Fibroblast of pulmonary artery (primary cell): ENCODE measurements at regions not wholly inside any gene's neighbourhood (a gene's known extent, or its start where the extent isn't known, plus 50 kb on each side); places are given as distances from the start of the nearest gene placed in this dataset.
"Not testable (repeated sequence)": the region's sequence is repeated elsewhere in the genome, so short reads cannot be mapped to it uniquely, and the experiment has no call there.

Source experiments
- DNase-seq: peaks from one replicate; pipeline ENCODE4 v3.0.0-alpha.2; 2010; ENCODE audit warnings: low read depth
- H3K4me3 ChIP-seq: replicated peaks from 2 replicates; pipeline ENCODE4 v1.5.1; 2011; ENCODE audit warnings: low read depth, mild to moderate bottlenecking, control low read depth, low read length, moderate library complexity
- TF ChIP-seq, protein P1 (sequence below): IDR thresholded peaks from 2 replicates; pipeline ENCODE4 v1.5.1; 2011; ENCODE audit warnings: mild to moderate bottlenecking, control low read depth, low read length, inconsistent platforms; ENCODE audit errors: missing control alignments

DNA sequence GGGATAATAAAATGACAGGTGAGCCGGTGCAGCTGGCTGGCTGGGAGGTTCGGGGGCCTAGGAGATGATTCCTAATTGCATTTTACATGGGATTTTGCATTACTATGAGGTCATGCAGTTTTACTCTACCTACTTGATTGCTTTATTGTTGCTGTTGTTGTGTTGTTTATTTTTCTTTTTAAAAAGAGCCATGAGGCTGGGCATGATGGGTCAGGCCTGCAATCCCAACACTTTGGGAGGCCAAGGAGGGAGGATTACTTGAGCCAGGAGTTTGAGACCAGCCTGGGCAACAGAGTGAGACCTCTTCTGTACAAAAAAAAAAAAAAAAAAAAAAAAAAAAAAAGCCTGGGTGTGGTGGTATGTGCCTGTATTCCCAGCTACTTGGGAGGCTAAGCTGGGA lies 104.8 kb downstream of the GJA1 start:
- TF ChIP-seq, protein P1, sequence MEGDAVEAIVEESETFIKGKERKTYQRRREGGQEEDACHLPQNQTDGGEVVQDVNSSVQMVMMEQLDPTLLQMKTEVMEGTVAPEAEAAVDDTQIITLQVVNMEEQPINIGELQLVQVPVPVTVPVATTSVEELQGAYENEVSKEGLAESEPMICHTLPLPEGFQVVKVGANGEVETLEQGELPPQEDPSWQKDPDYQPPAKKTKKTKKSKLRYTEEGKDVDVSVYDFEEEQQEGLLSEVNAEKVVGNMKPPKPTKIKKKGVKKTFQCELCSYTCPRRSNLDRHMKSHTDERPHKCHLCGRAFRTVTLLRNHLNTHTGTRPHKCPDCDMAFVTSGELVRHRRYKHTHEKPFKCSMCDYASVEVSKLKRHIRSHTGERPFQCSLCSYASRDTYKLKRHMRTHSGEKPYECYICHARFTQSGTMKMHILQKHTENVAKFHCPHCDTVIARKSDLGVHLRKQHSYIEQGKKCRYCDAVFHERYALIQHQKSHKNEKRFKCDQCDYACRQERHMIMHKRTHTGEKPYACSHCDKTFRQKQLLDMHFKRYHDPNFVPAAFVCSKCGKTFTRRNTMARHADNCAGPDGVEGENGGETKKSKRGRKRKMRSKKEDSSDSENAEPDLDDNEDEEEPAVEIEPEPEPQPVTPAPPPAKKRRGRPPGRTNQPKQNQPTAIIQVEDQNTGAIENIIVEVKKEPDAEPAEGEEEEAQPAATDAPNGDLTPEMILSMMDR = no peak
- H3K4me3 ChIP-seq = no peak overlapping the region
- DNase-seq = no peak

DNA sequence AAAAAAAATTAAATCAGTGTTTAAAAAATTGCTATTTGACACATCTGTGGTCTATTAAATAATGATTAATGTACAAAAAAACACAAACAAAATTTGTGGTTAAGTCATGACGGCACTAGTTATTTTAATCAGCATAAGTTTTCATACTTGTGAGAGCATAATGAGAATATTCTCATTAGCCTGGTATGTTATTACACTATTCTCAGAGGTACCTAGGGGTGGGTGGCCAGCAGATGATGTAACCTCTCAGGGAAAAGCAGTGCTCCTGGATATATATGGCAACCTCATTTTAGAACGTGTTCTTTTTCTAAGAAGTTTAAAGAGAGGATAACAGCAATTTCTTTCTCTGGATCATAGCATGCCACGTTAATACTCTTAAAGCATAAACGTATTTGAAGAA lies 109.2 kb downstream of the GJA1 start:
- TF ChIP-seq, protein P1 = no peak
- no peak for DNase-seq
- no peak overlapping the region for H3K4me3 ChIP-seq

DNA sequence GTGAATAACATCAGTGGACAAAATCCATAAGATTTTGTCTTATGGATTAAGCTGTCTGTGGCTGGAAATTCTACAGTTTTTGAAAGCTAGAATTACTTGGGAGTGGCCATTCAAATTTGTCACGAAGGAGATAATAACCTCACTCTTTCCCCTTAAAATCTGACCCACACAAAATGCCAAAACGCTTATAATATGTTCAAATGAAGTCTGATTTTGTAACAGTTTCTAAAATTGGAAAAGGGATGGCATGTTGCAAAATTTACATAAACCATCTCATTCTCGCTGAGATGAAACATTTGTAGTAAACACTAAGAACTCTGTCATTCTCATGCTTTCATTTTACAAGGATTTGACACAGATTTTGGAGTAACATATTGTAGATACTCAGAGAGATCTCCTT lies 112.7 kb downstream of the GJA1 start:
- H3K4me3 ChIP-seq = no peak overlapping the region
- TF ChIP-seq, protein P1 = no peak
- no peak for DNase-seq

GRCh38 chr6:121549736-121550135 lies 114.3 kb downstream of the GJA1 start:
- H3K4me3 ChIP-seq = no peak overlapping the region
- TF ChIP-seq, protein P1 = no peak
- peak; percentile 65 for DNase-seq

DNA sequence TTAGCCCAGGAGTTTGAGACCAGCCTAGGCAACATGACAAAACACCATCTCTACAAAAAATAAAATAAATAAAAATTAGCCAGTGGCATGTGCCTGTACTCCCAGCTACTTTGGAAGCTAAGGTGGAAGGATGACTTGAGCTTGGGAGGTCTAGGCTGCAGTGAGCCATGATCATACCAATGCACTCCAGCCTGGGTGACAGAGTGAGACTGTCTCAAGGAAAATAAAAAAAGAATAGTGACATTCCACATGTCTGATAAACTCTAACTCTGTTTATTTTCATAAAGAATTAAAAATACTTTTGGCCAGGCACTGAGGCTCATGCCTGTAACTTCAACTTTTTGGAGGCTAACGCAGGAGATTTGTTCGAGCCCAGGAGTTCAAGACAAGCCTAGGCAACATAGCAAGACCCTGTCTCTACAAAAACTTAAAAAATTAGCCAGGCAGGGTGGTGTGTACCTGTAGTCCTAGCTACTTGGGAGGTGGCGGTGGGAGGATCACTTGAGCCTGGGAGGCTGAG lies 115.1 kb downstream of the GJA1 start:
- H3K4me3 ChIP-seq = no peak overlapping the region
- TF ChIP-seq, protein P1 = no peak
- no peak for DNase-seq

DNA sequence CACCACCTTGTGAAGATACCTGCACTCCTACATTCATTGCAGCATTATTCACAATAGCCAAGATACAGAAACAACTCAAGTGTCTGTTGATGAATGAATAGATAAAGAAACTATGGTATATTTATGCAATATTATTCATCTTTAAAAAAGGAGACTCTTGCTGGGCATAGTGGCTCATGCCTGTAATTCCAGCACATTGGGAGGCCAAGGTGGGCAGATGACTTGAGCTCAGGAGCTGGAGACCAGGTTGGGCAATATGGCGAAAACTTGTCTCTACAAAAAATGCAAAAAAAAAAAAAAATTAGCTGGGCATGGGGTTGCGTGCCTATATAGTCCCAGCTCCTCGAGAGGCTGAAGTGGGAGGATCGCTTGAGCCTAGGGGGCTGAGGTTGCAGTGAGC lies 119.8 kb downstream of the GJA1 start:
- TF ChIP-seq, protein P1 = no peak

GRCh38 chr6:121556149-121556548 lies 120.7 kb downstream of the GJA1 start:
- H3K4me3 ChIP-seq, DNase-seq: not testable (repeated sequence)

More for the DNA sequence above, 119.8 kb downstream of the GJA1 start:
- no peak overlapping the region for H3K4me3 ChIP-seq
- no peak for DNase-seq
